Epithelial cell of esophagus (primary cell): ENCODE measurements at regions not wholly inside any gene's neighbourhood (a gene's known extent, or its start where the extent isn't known, plus 50 kb on each side); places are given as distances from the start of the nearest gene placed in this dataset.

Experiments
- DNase-seq: peaks from one replicate; pipeline ENCODE4 v3.0.0; 2010; ENCODE audit warnings: low read depth
- H3K4me3 ChIP-seq: 2 replicates; pipeline ENCODE4 v1.5.1; 2011; ENCODE audit warnings: mild to moderate bottlenecking, low read length, control low read depth
- TF ChIP-seq, protein P1 (sequence below): IDR thresholded peaks from 2 replicates; pipeline ENCODE4 v1.5.1; 2011; ENCODE audit warnings: low read depth, mild to moderate bottlenecking, low read length, control low read depth, inconsistent platforms; ENCODE audit not compliant: insufficient read depth; ENCODE audit errors: missing control alignments

DNA sequence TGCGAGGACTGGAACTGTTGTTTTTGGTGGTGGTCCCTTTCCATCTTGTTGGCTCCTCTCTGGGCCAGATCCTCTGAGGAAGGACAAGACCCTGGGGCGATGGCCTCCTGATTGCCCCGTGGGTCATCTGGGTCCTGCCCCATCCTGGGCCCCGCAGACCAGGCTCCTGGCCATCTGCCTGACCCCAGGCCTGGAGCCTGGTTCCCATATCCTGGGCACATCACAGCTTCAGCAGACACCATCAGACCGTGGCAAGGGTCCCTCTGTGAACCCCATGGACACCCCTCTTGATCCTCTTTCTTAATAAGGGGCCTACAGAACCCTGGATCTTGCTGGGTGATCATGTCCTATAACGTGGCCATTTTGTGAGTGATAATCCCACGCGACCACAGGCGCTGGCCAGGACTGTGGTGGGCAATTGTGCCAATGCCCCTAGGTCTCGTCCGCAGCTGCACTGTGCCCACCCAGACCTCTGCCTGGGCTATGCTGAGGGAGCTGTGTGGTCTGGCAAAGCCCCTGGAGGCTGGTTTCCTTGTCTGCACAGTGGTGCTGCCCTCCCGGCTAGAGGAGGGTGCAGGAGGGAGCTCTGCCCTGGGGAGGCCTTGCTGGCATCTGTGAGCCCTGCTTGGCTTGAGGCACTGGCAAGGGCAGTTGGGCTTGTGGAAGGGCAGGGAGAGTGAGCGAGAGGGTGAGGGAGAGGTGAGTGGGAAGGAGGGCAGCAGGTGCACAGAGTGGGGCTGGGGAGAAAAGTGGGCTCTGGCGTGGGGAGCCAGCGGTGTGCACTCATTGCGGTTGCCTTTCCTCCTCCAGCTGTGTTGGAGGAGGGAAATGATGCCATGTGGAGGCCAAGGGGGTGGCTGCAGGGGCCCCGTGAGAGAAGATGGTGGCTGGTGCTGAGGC lies 53.1 kb upstream of the PRR23E start:
- DNase-seq: no peak
- no peak overlapping the region for H3K4me3 ChIP-seq
- TF ChIP-seq, protein P1, sequence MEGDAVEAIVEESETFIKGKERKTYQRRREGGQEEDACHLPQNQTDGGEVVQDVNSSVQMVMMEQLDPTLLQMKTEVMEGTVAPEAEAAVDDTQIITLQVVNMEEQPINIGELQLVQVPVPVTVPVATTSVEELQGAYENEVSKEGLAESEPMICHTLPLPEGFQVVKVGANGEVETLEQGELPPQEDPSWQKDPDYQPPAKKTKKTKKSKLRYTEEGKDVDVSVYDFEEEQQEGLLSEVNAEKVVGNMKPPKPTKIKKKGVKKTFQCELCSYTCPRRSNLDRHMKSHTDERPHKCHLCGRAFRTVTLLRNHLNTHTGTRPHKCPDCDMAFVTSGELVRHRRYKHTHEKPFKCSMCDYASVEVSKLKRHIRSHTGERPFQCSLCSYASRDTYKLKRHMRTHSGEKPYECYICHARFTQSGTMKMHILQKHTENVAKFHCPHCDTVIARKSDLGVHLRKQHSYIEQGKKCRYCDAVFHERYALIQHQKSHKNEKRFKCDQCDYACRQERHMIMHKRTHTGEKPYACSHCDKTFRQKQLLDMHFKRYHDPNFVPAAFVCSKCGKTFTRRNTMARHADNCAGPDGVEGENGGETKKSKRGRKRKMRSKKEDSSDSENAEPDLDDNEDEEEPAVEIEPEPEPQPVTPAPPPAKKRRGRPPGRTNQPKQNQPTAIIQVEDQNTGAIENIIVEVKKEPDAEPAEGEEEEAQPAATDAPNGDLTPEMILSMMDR: no peak

DNA sequence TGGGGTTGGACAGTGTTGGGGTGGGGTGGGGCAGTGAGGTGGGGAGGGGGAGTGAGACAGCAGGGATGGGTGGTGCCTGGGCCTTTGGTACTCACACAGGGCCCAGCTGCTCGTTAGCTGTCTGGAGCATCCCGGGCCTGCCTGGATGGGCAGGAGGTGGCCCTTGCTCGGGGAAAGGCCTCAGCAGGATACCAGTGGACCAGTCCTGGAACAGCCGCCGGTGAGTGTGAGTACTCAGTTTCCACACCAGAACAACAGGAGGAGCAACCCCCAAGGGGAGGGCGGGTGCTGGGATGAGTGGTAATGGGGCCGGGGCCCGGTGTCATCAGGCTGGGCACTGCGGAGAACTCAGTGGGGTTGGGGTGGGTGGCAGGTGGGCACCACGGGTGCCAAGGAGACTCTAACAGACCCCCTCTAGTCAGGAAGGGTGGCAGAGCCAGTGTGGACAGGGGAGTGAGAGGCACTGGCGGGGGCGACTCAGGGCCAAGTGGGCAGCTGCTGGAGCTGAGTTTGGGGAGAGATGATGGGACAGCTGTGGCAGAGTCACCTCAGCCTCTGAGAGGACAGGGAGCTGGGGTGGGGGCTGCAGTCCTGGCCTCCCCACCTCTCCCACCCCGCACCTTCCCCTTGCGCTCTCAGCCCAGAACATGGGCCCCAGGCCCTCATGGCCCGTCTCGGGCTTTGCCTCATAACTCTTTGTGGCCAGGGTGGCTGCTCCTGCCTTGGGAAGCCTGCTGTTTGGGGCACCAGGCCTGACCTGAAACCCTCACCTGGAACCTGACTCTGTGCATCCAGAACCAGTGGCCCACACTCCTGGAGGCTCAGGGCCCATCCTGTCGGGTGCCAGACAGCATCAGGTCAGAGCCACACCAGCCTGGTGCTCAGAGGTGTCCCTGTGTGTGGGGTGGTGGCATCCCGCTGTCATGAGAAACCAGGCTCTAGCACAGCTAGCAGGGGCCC lies 52.1 kb upstream of the PRR23E start:
- no peak for DNase-seq
- TF ChIP-seq, protein P1: no peak
- H3K4me3 ChIP-seq: no peak overlapping the region

DNA sequence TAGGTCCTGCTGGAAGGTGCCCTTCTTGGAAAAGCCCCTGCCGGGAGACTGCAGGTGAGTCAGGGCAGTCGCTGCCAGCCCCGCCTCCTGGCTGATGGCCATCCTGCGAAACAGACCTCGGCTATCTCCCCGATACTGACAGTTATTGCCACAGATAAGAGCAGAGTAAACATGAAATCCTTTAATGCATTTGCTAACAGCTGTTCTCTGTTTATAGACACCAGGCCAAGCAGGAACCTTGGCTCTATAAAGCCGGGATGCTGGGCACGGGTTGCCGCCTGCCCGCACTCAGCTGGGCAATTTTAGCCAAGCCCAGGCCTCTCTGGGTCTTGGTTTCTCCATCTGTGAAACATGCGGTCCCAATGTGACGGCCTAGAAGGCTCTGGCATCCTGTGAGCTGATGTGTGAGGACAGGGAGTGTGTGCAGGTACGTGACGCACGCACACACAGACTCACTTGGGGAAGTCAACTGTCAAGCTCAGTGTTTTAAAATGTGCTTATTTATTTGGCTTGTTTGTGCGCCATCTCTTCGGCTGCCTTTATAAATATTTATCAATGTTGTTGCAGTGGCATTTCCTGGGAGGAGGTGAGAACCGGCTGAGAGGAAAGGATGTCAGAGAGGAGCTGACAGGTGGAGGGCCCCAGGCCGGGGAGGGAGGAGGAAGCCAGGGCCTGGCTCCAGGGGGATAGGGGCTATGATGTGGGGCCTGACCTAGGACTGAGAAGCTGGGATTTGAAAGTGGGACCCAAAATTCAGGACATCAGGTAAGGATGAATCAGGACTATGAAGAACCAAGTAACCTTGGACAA lies 50.8 kb upstream of the PRR23E start:
- TF ChIP-seq, protein P1: no peak
- peak; percentile 64 for DNase-seq

More for the DNA sequence above, 50.8 kb upstream of the PRR23E start:
- H3K4me3 ChIP-seq: no peak overlapping the region
